ENCODE measurements at regions not wholly inside any gene's neighbourhood (a gene's known extent, or its start where the extent isn't known, plus 50 kb on each side); places are given as distances from the start of the nearest gene placed in this dataset.

DNA sequence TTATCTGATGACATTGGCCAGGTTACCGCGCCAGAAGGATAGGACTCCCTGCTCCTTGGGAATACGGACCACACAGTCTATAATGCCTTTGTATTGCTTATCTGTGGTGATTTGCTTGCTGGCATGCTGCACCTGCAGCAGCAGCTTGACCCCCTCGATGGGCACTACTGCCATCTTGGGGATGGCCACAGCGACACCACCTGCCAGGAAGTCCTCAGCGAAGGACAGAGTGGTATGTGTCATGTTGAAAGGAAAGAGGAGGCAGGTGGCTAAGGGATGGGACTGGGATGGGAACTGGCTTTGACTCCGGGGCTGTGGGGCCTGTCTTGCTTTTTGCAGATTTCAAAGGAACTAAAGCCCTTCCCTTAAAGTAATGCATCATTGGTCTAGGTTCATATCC lies 50.3 kb upstream of the ACO1 start:
- no peak for TF ChIP-seq EZH2 (IDR thresholded peaks at IDR 0.05)
- no peak for TF ChIP-seq CTCF (IDR thresholded peaks at IDR 0.05)
- TF ChIP-seq EZH2phosphoT487 (IDR thresholded peaks at IDR 0.05), result no peak

Data from neural progenitor cell (in vitro differentiated cells).